G401.6 (cell line): ENCODE measurements at regions not wholly inside any gene's neighbourhood (a gene's known extent, or its start where the extent isn't known, plus 50 kb on each side); places are given as distances from the start of the nearest gene placed in this dataset.
"Not testable (repeated sequence)": the region's sequence is repeated elsewhere in the genome, so short reads cannot be mapped to it uniquely, and the experiment has no call there.

ENCODE experiments used
- FAIRE-seq: peaks from 2 replicates; lab custom pipeline; 2012; peaks lifted over from hg19 to GRCh38; lab: Jason Lieb, UNC

- FAIRE-seq = no peak
Measured at GRCh38 chr4:127327491-127327890, 305.3 kb upstream of the INTU start.

GRCh38 chr4:127335073-127335620 is 297.6 kb upstream of the INTU start:
- no peak for FAIRE-seq

- FAIRE-seq = no peak
Measured at GRCh38 chr4:127335732-127336131, 297.0 kb upstream of the INTU start.

GRCh38 chr4:127343123-127343522 is 289.6 kb upstream of the INTU start:
- not testable (repeated sequence) for FAIRE-seq

- FAIRE-seq = no peak
Measured at GRCh38 chr4:127344071-127344470, 288.7 kb upstream of the INTU start.

- FAIRE-seq = no peak
Measured at GRCh38 chr4:127347936-127348335, 284.8 kb upstream of the INTU start.

GRCh38 chr4:127352220-127353113 is 280.3 kb upstream of the INTU start:
- FAIRE-seq = no peak

- FAIRE-seq = no peak
Measured at GRCh38 chr4:127355743-127356142, 277.0 kb upstream of the INTU start.

GRCh38 chr4:127357765-127358164 is 275.0 kb upstream of the INTU start:
- FAIRE-seq = no peak

- FAIRE-seq = no peak
Measured at GRCh38 chr4:127362686-127363085, 270.1 kb upstream of the INTU start.

GRCh38 chr4:127364397-127364796 is 268.4 kb upstream of the INTU start:
- no peak for FAIRE-seq

GRCh38 chr4:127364911-127365310 is 267.8 kb upstream of the INTU start:
- no peak for FAIRE-seq

GRCh38 chr4:127370604-127371003 is 262.2 kb upstream of the INTU start:
- FAIRE-seq = no peak

- FAIRE-seq = no peak
Measured at GRCh38 chr4:127379499-127379898, 253.3 kb upstream of the INTU start.

- FAIRE-seq = not testable (repeated sequence)
Measured at GRCh38 chr4:127379948-127380347, 252.8 kb upstream of the INTU start.

GRCh38 chr4:127383666-127384065 is 249.1 kb upstream of the INTU start:
- no peak for FAIRE-seq

- FAIRE-seq = no peak
Measured at GRCh38 chr4:127394516-127394915, 238.2 kb upstream of the INTU start.

GRCh38 chr4:127400276-127400675 is 232.5 kb upstream of the INTU start:
- no peak for FAIRE-seq

GRCh38 chr4:127400731-127401346 is 231.9 kb upstream of the INTU start:
- no peak for FAIRE-seq

- no peak for FAIRE-seq
Measured at GRCh38 chr4:127403471-127404084, 229.2 kb upstream of the INTU start.

- FAIRE-seq = no peak
Measured at GRCh38 chr4:127406187-127406586, 226.6 kb upstream of the INTU start.

GRCh38 chr4:127407572-127407971 is 225.2 kb upstream of the INTU start:
- FAIRE-seq = not testable (repeated sequence)

- no peak for FAIRE-seq
Measured at GRCh38 chr4:127410201-127410600, 222.6 kb upstream of the INTU start.
